Suprapubic skin (tissue), 4 donors: ENCODE measurements at regions not wholly inside any gene's neighbourhood (a gene's known extent, or its start where the extent isn't known, plus 50 kb on each side); places are given as distances from the start of the nearest gene placed in this dataset.

Experiments used
- DNase-seq, 2 donors: peaks; one replicate each; pipeline ENCODE4 v3.0.0-alpha.2; 2019; ENCODE audit warnings: low spot score in 2 of 2
- H3K27ac ChIP-seq: fragments of 200-600 bp; sonication (generic); one replicate; pipeline ENCODE4 v1.5.1; 2019
- H3K27me3 ChIP-seq: fragments of 200-600 bp; sonication (generic); one replicate; pipeline ENCODE4 v1.5.1; 2019
- H3K36me3 ChIP-seq: fragments of 200-600 bp; sonication (generic); one replicate; pipeline ENCODE4 v1.5.1; 2019
- H3K4me1 ChIP-seq: fragments of 200-600 bp; sonication (generic); one replicate; pipeline ENCODE4 v1.5.1; 2019
- H3K4me3 ChIP-seq: fragments of 200-600 bp; sonication (generic); one replicate; pipeline ENCODE4 v1.5.1; 2019; ENCODE audit warnings: mild to moderate bottlenecking
- H3K9me3 ChIP-seq: fragments of 200-600 bp; sonication (generic); one replicate; pipeline ENCODE4 v1.5.1; 2019
- CTCF ChIP-seq, 2 donors: fragments of 200-600 bp in 1 of 2; fragments of 450-650 bp in 1 of 2; sonication (generic) in 1 of 2; IDR thresholded peaks; one replicate each; pipeline ENCODE4 v1.5.1; 2016 to 2019; ENCODE audit warnings: antibody characterized with exemption in 2 of 2, mild to moderate bottlenecking in 1 of 2, moderate library complexity in 1 of 2
- EP300 ChIP-seq: sonication (generic); formaldehyde crosslinking; IDR thresholded peaks from one replicate; pipeline ENCODE4 v1.6.1; 2017; ENCODE audit warnings: antibody characterized with exemption
- POLR2A ChIP-seq, 2 donors: fragments of 450-650 bp; IDR thresholded peaks; one replicate each; pipeline ENCODE4 v1.6.1; 2017; ENCODE audit warnings: antibody characterized with exemption in 2 of 2, mild to moderate bottlenecking in 2 of 2, moderate library complexity in 2 of 2
- POLR2AphosphoS5 ChIP-seq, 3 donors: sonication (generic); formaldehyde crosslinking; IDR thresholded peaks; one replicate each; pipeline ENCODE4 v1.6.1; 2017; ENCODE audit warnings: antibody characterized with exemption in 3 of 3
- WGBS: methylation state at CpG from one replicate; pipeline ENCODE4 v1.1.5; 2018; 5-methylcytosine and 5-hydroxymethylcytosine counted together

DNA sequence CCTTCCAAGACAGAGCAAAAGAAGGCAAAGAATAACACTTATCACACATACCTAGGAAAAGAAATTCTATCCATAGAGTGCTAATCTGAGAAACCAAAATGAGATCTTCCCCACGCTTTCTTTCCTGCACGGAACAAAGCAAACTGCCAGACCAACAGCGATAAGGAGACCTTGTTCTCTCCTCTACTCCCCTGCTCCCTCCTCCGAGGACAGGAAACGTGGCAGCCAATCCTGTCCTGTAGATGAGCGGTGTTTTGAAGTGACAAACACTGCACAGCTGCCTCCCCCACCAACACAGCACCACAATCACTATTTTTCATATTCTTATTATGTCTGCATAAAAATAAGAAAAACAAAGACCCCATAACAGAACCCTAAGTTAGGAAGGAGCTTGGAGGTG lies 113.9 kb upstream of the IRS2 start:
- no peak for DNase-seq
- H3K4me1 ChIP-seq: no peaks in the 10 kb centered on the region
- WGBS: 43% methylated on average over 6 of the region's 6 CpGs
- H3K36me3 ChIP-seq: no peaks in the 10 kb centered on the region
- no peak overlapping the region for H3K4me3 ChIP-seq
- no peak overlapping the region for H3K27ac ChIP-seq
- no peaks in the 10 kb centered on the region for H3K9me3 ChIP-seq
- no peak for TF ChIP-seq POLR2A (IDR thresholded peaks at IDR 0.05)
- TF ChIP-seq CTCF (IDR thresholded peaks at IDR 0.05): no peak
- TF ChIP-seq EP300: no peak
- TF ChIP-seq POLR2AphosphoS5 (IDR thresholded peaks at IDR 0.05): no peak
- no peaks in the 10 kb centered on the region for H3K27me3 ChIP-seq

GRCh38 chr13:109899748-109900147 lies 113.4 kb upstream of the IRS2 start:
- no peaks in the 10 kb centered on the region for H3K4me1 ChIP-seq
- TF ChIP-seq CTCF (IDR thresholded peaks at IDR 0.05) (no peak), POLR2A (IDR thresholded peaks at IDR 0.05) (no peak), EP300 (no peak), POLR2AphosphoS5 (IDR thresholded peaks at IDR 0.05) (no peak)
- WGBS: 68% methylated on average over 3 of the region's 3 CpGs
- H3K27ac ChIP-seq: no peak overlapping the region
- no peaks in the 10 kb centered on the region for H3K27me3 ChIP-seq
- no peaks in the 10 kb centered on the region for H3K36me3 ChIP-seq
- no peak for DNase-seq
- no peak overlapping the region for H3K4me3 ChIP-seq
- H3K9me3 ChIP-seq: no peaks in the 10 kb centered on the region

DNA sequence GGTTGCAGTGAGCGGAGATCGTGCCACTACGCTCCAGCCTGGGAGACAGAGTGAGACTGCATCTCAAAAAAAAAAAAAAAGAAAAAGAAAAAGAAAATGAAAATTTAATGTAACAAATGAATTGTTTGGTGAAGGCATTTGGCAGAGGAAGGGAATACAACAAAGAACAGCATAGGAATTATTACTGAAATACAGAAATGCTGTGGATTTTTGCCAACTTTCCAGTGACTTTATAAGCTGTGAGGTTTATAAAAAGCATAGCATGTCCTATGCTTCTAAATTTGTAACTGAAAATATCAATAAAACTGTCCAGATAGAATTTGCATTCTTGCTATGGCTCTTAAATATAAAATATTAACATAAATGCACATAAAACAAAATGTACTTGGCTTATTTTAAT lies 112.9 kb upstream of the IRS2 start:
- Histone ChIP-seq H3K27ac (no peak overlapping the region), H3K4me3 (no peak overlapping the region), H3K27me3 (no peaks in the 10 kb centered on the region), H3K4me1 (no peaks in the 10 kb centered on the region), H3K36me3 (no peaks in the 10 kb centered on the region), H3K9me3 (no peaks in the 10 kb centered on the region)
- TF ChIP-seq EP300 (no peak), CTCF (IDR thresholded peaks at IDR 0.05) (no peak), POLR2A (IDR thresholded peaks at IDR 0.05) (no peak), POLR2AphosphoS5 (IDR thresholded peaks at IDR 0.05) (no peak)
- WGBS: 90% methylated on average over 3 of the region's 3 CpGs
- DNase-seq: no peak

GRCh38 chr13:109897988-109898624 lies 111.7 kb upstream of the IRS2 start:
- H3K27me3 ChIP-seq: no peaks in the 10 kb centered on the region
- 46% methylated on average over 5 of the region's 5 CpGs for WGBS
- no peak overlapping the region for H3K4me3 ChIP-seq
- DNase-seq: no peak
- H3K9me3 ChIP-seq: no peaks in the 10 kb centered on the region
- H3K36me3 ChIP-seq: no peaks in the 10 kb centered on the region
- H3K4me1 ChIP-seq: no peaks in the 10 kb centered on the region
- TF ChIP-seq CTCF (IDR thresholded peaks at IDR 0.05) (no peak), POLR2A (IDR thresholded peaks at IDR 0.05) (no peak), EP300 (no peak), POLR2AphosphoS5 (IDR thresholded peaks at IDR 0.05) (no peak)
- H3K27ac ChIP-seq: no peak overlapping the region

- TF ChIP-seq POLR2AphosphoS5 (IDR thresholded peaks at IDR 0.05): no peak
- no peak for TF ChIP-seq EP300
- TF ChIP-seq CTCF (IDR thresholded peaks at IDR 0.05): no peak
- no peak for TF ChIP-seq POLR2A (IDR thresholded peaks at IDR 0.05)
- Histone ChIP-seq H3K4me3 (no peak overlapping the region), H3K27ac (no peak overlapping the region), H3K27me3 (no peaks in the 10 kb centered on the region), H3K9me3 (no peaks in the 10 kb centered on the region), H3K4me1 (no peaks in the 10 kb centered on the region), H3K36me3 (no peaks in the 10 kb centered on the region)
- WGBS: 86% methylated on average over 2 of the region's 2 CpGs
- no peak for DNase-seq
Measured at GRCh38 chr13:109892101-109892500, 105.7 kb upstream of the IRS2 start.
